HL-60/S4 treated with retinoic acid at 250 ng/mL for 4 days and 3 days (cell line): ENCODE measurements at regions not wholly inside any gene's neighbourhood (a gene's known extent, or its start where the extent isn't known, plus 50 kb on each side); places are given as distances from the start of the nearest gene placed in this dataset.

Experiments used
- in situ Hi-C: fragments of 300-500 bp; cut with MboI; formaldehyde crosslinking; loops from 2 replicates; pipeline ENCODE4 v1.7.0; 2022; ENCODE audit warnings: low sequenced_read_pairs

- in situ Hi-C loops: no loop called here
Observed at GRCh38 chr18:43875511-43875910, 598.2 kb upstream of the SYT4 start.

- in situ Hi-C loops: no loop called here
Observed at GRCh38 chr18:43876286-43876685, 599.0 kb upstream of the SYT4 start.

DNA sequence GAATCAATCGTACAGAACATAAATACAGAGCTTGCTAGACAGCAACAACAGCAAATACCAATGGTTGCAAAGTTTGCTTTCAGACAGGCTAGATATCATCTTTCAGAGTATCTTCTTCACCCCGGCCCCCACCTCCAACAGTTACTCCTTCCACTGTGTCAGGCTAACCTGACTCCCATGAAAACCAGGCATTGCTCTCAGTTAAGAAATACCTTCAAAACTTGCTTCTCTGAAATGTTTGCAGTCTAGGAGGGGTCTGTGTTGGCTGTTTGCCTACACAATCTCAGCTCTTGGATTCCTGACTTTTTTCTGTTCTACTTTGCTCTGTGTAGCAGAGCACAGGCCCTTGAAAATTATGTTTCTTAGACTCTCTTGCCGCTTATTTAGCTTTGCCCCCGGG, 599.5 kb upstream of the SYT4 start:
- in situ Hi-C loops: no loop called here

- in situ Hi-C loops: no loop called here
Observed at GRCh38 chr18:43877616-43878321, 600.5 kb upstream of the SYT4 start.

- in situ Hi-C loops: no loop called here
Observed at GRCh38 chr18:43879415-43879814, 602.1 kb upstream of the SYT4 start.

GRCh38 chr18:43882358-43883055, 605.2 kb upstream of the SYT4 start:
- in situ Hi-C loops: no loop called here

GRCh38 chr18:43883886-43884285, 606.6 kb upstream of the SYT4 start:
- in situ Hi-C loops: no loop called here

DNA sequence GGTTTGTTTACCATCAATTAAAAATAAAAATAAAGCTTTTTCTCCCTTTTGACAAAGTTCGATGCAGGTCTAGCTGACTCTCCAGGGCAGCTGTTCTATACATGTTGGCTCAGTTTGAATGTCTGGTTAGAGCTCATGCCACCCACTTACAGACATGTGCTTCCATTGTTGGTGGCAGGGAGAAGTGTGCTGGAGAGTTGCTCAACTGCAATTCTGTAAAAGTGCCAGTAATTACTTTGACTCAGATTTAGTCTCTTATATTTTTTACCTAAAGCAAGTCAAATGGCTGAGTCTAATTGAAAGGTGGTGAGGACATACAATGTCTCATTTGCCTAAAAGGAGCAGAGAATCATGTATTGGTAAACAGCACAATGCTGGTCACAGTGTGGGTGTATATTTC, 609.1 kb upstream of the SYT4 start:
- in situ Hi-C loops: no loop called here

GRCh38 chr18:43887491-43887890, 610.2 kb upstream of the SYT4 start:
- in situ Hi-C loops: no loop called here

- in situ Hi-C loops: no loop called here
Observed at GRCh38 chr18:43888598-43888997, 611.3 kb upstream of the SYT4 start.

DNA sequence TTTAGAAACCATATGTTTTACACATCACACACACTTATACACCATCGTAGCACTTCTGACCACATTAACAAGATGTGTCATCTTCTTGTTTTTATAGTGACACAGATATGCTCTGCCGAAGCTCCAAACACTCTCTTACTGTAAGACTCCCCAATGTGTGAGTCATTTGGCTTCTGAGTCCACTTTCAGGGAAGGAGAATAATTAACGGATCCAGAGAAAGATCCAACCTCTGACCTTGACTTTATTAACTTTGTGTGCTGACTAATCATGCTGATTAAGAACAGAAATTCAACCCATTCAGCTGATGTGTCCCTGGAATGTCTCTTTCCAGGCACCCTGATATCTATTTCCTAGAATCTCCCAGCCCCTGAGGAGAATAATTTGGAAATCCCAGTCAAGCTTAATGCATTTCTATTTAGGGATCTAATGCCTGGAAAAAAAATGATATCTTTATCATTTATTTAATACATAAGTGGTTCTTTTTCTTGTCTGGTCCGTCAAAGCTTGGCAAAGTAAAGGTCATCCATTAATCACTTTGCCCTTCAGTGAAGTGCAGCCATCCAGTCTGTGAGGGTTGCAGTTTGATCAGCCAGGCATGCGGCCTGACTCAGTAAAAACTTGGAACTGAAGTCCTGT, 615.8 kb upstream of the SYT4 start:
- in situ Hi-C loops: no loop called here

GRCh38 chr18:43904209-43904837, 627.0 kb upstream of the SYT4 start:
- in situ Hi-C loops: no loop called here

- in situ Hi-C loops: no loop called here
Observed at GRCh38 chr18:43914018-43914417, 636.7 kb upstream of the SYT4 start.

GRCh38 chr18:43916984-43917383, 639.7 kb upstream of the SYT4 start:
- in situ Hi-C loops: no loop called here

- in situ Hi-C loops: no loop called here
Observed at GRCh38 chr18:43917520-43917919, 640.2 kb upstream of the SYT4 start.

DNA sequence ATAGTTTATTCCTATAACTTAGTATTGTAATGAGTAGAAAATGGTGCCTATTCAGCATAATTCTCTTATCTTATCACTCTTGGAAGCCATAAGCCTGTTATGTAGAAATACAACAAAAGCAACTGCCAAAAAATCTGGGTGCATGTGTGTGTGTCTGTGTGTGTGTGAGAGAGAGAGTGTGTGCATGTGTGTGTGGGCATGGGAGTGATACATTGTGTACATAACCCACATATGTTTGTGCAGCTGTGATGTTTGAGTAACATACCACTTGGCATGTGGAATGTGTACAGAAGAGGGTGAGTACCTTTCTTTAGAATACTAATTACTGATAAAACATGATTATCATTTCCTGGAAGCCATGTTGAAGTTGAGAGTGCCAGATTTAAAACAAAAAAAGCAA, 642.3 kb upstream of the SYT4 start:
- in situ Hi-C loops: no loop called here

DNA sequence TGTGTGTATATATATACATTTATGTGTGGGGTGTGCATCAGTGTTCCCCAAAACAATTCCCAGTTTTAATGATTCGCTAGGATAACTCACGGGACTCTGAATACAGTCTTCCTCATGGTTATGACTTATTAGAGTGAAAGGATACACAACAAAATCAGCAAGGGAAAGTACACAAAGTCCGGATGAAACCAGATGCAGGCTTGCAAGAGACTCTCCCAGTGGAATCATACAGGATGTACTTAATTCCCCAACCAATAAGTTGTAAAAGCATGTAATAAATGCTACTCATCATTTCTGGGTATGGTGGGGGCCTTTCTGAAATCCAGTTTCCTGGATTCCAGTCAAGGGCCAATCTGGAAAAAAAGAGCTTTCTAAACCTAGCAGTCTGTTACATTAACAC, 654.1 kb upstream of the SYT4 start:
- in situ Hi-C loops: no loop called here

DNA sequence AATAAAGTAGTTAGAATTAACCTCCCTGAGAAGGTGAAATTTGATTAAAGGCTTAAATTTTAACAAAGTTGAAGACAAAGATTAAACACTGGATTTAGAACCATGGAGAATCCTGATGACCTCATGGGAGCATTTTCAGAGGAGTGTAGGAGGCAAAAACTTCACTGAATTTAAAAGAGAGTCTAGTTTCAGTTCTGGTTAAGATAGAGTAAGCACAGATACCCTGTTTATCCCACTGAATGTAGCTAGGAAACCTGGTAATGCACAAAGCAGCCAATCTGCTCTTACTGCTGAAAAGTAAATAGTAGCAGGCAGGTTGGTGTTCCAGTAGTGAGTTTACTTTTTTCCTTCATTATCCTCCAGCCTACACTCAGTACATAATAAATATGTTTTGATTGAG, 654.9 kb upstream of the SYT4 start:
- in situ Hi-C loops: no loop called here

- in situ Hi-C loops: no loop called here
Observed at GRCh38 chr18:43933177-43933576, 655.9 kb upstream of the SYT4 start.

GRCh38 chr18:43934322-43934721, 657.0 kb upstream of the SYT4 start:
- in situ Hi-C loops: no loop called here

DNA sequence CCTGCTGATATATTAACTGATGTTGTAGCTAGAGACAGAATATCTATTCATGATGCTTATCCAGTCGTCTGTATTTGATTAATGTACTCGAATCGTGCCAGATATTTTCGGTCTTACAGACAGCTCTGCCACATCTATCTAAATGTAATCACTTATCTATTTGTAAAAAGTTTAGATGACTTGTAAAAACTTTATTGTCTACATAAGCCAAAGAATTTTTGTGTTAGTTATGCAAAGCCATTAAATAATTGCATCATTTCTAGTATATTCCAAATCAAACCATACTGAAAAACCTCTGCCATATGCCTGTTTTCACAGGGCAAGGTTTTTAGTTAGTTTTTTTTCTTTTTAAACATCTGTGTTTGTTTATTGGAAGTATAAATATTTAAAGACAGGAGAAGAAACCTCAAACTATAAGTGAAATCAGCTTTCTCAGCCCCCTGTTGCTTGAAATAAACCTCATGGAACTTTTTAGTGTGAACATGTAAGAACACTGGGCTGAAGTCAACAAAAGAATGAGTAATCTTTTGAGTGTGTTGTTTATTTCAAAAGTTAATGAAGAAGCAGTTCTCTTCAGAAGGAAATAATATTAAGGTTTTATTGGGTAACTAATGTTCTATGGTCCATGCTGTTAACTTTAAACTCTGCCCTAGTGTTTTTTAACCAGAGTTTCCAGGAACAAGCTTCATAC, 657.6 kb upstream of the SYT4 start:
- in situ Hi-C loops: no loop called here
